HG02588 (cell line): ENCODE measurements at regions not wholly inside any gene's neighbourhood (a gene's known extent, or its start where the extent isn't known, plus 50 kb on each side); places are given as distances from the start of the nearest gene placed in this dataset.
A peak's percentile ranks its signal among the peaks of the same experiment; 100 is the strongest.
"Not testable (repeated sequence)": the region's sequence is repeated elsewhere in the genome, so short reads cannot be mapped to it uniquely, and the experiment has no call there.

Experiments
- ATAC-seq: cut with Tn5 transposase; IDR thresholded peaks from one replicate; pipeline ENCODE4 v1.9.1; 2021; ENCODE audit warnings: mild to moderate bottlenecking, moderate library complexity; ENCODE audit not compliant: unreplicated experiment

DNA sequence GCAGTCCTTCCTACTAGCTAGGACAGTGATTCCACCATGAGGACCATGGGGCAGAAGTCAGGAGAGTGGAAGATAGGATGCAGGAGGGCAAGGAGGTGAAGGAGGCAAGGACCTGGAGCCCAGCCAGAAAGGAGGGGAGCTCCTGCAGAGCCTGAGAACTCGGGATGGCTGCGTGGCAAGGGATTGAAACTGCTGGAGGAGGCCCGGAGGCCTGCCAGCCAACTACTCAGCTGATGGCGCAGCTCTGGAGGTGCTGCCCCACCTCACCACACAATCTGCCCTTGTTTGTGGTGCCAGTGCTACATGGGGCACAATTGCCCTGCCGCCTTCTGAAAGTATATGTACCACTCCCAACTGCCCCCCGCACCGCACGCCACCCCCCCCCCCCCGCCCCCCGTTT is 307.3 kb upstream of the CHRNA7 start:
- not testable (repeated sequence) for ATAC-seq

DNA sequence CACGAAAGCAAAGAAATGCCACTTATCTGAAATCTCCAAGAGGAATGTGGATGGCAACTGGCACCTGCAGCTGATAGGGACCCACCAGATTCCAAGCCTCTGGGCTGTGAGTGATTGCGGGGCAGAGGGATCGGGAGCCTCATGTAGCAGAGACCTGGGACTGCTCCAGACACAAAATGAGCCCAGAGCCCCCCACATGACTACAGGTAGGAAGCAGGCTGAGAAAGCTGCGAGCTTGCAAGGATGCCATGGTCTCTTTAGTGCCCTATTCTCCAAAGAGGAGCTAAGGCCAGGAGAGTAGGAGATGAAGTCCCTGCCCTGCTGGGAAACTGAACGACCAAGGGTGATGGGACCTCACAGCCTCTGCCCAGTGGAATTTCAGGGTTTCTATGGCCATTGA is 305.4 kb upstream of the CHRNA7 start:
- not testable (repeated sequence) for ATAC-seq

DNA sequence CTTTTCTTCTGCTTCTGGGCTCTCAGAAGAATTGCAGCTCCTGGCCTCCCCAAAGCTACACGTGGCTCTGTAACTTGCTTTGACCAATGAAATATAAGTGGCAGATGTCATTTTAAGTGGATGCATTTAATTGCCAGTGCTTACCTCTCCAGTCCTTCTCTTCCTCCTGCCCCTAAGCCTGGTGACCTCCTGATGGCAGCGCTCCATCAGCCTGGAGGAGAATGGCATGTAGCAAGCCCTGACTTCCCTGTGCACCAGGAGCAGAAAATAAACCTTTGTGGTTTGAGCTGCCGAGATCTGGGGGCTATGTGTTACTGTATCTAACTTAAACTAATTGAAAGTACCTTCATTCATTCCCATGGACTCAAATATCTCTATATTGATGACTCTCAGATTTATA is 304.7 kb upstream of the CHRNA7 start:
- not testable (repeated sequence) for ATAC-seq

GRCh38 chr15:31727612-31728011 is 302.7 kb upstream of the CHRNA7 start:
- ATAC-seq, result no peak

DNA sequence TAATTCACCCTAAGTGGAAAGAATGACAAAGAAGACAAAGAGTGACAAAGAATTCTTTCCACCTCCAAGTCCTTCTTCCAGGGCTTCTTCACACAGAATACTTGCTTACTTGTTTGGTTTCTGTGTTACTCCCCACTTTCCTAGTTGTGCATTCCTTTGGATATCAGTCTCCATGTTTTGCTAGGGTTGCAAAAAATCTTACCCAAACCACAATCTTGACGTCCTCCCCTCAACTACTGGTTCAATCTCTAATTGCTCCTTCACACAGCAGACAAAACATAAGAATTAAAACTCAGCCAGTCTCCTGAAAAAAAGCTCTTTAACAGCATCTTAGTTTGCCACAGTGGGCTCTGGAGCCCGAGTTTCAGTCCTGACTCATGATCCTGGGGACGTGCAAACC is 297.6 kb upstream of the CHRNA7 start:
- no peak for ATAC-seq

GRCh38 chr15:31733424-31733823 is 296.9 kb upstream of the CHRNA7 start:
- ATAC-seq, result no peak

DNA sequence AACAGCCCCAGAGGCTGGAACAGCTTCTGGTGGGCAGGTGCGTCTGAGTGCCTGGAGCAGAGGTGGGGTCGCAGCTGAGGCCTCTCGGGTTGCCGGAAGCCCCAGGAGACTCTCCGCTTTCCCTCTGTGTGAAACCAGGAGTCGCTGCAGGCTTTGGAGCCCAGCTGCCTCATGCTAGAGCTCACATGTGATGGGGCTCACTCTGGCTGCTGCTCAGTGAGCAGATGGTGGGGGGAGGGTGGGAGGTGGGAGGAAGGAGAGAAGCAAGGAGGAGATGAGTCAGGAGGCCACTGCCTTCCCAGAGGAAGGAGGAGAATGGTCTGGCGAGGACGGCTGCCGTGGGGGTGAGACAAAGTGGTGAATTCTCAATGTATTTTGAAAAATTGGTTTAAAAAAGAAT is 290.1 kb upstream of the CHRNA7 start:
- ATAC-seq, result no peak

- no peak for ATAC-seq
Observed at GRCh38 chr15:31745841-31746240, 284.5 kb upstream of the CHRNA7 start.

DNA sequence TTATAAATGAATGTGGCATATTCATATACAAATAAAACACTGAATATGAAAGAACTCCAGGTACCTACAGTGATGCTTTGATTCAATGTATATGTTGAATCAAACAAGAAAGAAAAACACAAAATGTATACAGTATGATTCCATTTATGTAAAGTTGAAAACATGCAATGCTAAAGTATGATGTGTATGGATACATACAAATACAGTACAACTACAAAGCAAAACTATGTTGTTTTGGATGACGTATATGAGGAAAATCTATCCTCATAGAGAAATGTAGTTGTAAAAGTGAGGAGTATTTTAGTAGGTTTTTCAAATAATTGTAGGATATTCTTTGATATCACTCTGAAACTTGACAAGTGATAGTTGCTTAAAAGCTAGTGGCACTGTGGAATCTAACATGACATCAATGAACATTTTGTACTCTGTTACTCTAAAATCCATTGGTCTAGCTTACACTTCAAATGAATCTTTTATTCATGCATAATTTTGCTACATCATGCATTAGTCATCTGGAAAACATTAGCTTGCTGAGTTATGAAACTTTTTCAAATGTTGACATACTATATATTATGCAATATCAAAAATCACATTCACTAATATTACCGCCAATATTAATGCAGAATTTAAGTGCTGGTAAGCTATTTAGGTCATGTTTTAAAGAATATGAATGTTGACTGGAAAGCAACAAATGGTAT is 278.1 kb upstream of the CHRNA7 start:
- no peak for ATAC-seq

DNA sequence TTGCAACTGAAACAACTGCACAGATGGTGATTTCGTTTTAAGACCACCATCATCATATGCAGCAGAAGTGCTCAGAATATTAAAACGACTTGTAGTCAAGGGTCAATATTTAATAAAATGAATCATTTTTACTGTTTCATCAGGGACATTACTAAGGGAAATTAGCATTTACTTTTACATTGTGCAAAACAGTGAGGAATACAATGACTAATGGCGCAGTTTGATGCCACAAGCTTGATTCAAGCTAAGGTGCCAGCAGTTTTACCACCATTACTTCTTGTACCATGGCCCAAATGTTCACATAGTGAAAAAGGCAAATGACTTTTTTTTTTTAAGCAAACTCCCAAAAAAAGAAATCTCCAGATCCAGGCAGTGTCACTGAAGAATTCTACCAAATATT is 277.4 kb upstream of the CHRNA7 start:
- no peak for ATAC-seq

- ATAC-seq, result no peak
Observed at GRCh38 chr15:31758126-31758525, 272.2 kb upstream of the CHRNA7 start.

- ATAC-seq, result no peak
Observed at GRCh38 chr15:31768055-31768454, 262.3 kb upstream of the CHRNA7 start.

DNA sequence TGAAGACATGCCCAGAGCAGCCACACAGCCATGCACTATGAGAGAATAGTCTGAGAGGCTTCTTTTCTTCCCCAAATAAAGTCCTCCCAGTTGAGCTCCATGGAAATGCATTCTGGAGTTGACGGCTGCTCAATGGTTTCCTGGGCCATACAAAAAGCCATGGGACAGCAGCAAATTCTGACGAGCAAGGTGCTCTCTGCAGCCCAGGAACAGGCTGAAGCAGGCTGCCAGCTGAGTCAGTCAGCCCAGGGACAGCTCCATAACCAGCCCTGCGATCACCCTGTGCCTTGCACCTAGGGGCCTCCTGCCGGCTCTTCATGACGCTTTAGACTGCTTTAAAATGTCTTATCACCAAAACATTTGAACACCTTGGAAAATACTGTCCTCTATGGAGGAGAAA is 256.3 kb upstream of the CHRNA7 start:
- no peak for ATAC-seq

GRCh38 chr15:31776039-31776438 is 254.3 kb upstream of the CHRNA7 start:
- no peak for ATAC-seq

- ATAC-seq, result no peak
Observed at GRCh38 chr15:31781261-31781660, 249.1 kb upstream of the CHRNA7 start.

DNA sequence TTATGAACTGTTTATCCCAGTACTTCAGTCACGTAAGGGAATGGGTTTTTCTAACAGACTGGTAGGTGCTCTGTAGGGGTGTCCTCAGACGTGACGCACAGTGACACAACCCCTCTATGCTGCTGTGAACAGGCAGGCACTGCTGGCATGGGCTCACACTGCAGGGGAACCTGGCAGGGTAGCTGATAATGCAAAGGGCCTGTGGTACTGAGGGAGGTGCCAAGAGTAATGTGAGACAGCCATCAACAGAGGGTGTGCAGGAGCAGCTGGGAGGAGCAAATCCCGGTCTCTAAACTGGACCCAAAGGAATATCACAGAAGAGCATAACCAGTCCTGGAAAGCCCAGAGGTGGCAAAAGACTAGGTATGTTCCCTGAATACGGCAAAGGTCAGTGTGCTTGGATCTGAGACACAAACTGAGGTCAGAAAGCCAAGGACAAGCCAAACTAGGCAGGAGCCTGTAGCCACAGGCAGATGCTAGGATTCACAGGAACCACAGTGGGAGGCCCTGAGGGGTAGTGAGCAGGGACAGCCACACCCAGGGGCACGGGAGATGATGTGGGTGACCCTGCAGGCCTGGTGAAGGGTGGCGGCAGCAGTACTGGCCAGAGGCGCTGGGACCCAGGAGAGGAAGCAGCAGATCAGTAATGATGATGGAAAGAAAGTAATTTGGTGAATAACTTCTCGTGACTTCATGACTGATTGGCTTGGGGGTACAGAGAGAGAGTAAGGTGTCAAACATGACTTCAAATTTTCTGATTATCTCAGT is 248.1 kb upstream of the CHRNA7 start:
- no peak for ATAC-seq

DNA sequence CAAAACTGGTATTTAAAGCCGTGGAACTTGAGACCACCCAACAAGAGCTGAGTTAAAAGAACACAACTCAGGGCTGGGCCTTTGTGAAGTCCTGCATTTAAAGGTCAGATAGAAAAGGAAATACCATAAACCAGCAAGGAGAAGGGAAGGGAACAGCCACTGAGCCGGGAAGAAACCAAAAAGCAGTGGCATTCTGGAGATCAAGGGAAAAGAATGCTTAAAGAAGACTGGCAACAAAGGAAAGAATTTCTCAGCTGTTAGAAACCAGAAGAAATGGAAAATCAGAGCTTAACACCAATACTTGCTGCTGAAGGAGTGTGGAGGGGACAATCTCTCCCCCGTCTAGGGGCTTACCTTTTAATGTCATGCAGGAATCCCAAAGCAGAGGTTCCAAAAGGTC is 247.4 kb upstream of the CHRNA7 start:
- no peak for ATAC-seq

DNA sequence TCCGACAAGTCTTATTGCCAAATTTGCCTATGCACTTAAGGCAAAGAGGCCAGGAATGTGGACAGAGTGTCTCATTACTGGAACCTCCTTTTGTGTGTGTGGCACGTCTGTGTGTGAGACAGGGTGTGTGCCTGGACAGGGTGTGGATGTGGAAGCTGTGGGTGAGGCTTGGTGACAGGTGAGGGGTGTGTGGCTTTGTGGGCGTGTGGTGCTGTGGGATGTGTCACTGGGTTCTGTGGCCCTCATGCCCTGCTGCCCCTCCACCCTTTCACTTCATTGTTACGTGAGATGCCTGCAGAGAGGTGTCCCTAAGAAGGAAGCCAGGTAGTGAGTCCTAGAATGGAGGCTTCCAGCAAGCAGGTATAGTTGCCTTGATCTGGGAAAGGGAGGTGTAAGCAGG is 244.0 kb upstream of the CHRNA7 start:
- no peak for ATAC-seq

DNA sequence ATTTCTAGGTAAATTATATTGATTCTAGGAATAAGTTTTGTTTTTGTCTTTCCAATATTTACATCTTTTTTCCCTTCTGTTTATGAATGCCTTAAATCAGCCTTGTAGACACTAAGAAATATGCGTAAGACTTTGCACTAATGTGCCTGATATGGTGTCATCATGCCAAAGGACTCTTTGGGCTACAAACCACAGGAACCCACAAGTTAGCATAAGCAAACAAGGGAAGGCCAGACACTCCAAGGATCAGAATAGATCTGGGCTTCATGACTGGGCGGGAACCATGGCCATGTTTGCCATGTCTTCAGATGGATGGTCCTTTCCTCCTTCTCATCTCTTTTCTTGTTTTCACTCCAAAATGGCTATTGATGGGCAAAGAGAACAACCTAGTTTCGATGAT is 242.2 kb upstream of the CHRNA7 start:
- no peak for ATAC-seq

GRCh38 chr15:31792611-31793199 is 237.6 kb upstream of the CHRNA7 start:
- ATAC-seq, result no peak

GRCh38 chr15:31799319-31799714 is 231.0 kb upstream of the CHRNA7 start:
- no peak for ATAC-seq

DNA sequence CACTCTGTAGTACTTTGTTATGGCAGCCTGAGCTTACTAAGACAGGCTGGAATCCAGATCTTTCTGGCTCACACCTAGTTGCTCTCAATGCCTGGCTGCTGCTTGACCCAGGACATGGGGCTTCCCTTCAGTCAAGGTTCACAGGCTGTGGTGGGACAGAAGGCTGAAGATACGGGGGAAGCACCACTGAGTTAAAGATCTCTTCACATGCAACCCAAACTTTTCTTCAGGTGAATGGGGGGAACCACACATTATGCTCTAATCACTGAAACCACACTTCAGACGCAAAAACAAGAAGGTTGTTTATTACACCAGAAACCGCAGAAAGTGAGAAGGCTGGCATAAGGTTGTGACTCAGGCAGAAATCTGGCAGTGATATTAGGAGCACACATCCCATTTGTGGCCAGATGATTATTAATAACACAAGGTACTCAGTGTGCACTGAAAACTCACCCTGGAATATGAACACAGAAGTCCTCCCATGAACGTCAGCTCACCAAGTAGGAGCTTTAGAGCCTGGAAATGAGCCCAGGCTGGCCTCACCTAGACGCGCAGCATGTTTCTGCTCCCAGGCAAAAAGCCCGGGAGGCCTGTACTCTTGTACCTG is 230.5 kb upstream of the CHRNA7 start:
- peak; percentile 82 for ATAC-seq
